HG03095 (cell line): ENCODE measurements at regions not wholly inside any gene's neighbourhood (a gene's known extent, or its start where the extent isn't known, plus 50 kb on each side); places are given as distances from the start of the nearest gene placed in this dataset.

Experiments
- ATAC-seq: cut with Tn5 transposase; IDR thresholded peaks from one replicate; pipeline ENCODE4 v1.9.1; 2021; ENCODE audit warnings: moderate library complexity; ENCODE audit not compliant: unreplicated experiment

DNA sequence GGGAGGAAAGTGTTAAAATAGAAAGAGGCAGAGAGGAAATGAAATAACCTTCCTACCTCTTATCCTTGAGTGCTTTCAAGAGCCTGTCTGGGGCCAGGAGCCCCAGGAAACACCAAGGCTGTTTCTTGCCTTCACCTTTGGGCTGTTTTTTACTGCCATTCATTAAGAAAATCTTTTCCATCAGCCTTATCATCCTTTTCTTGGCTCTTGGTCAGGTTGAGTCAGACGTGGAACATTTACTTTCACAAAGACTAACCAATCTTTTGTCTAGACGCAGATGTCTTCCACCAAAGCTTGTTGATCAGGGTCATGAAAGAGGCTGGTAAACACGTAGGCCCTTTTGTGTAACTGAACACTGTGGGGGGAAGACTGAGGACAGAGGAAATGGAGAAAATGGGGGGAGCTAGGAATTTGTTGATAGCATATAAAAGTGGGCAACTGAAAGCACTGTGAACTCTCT lies 151.0 kb upstream of the THBS1 start:
- ATAC-seq = no peak

DNA sequence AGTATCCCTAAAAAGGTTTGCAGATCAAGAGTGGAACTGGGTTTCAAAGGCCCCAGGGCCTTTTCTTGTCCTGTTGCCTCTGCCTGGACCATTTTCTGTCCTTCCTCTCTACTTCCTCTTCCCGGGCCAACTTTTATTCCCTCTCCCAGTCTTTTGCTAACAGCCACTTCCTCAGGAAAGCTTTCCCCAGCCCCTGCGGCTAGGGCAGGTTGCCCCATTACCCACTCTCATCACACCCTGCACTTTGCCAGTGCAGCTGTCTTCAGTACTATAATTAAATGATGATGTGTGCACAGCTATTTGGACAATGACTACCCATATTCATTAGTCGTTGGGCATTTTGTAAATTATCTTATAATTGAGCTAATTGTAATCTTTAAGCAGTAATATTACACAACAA lies 150.5 kb upstream of the THBS1 start:
- ATAC-seq = no peak

- no peak for ATAC-seq
Measured at GRCh38 chr15:39431376-39431775, 149.5 kb upstream of the THBS1 start.

DNA sequence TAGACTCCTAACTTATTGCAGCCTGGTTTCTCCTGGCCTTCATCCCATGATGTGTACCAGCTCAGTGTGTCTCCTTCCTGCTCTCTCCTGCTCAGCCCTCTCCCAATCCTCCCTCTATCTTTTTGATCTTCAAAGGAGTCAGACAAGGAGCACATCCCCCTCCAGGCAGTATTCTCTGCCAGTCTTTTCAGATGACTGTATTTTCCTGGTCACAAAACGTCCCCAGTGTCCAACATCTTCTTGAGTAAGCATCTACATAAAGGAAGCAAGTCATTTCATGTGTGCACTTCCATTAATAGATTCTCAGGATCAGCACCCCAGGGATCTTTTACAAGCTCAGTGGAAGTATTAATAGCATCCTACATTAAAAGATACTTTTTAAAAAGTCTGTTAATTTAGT lies 148.9 kb upstream of the THBS1 start:
- no peak for ATAC-seq

GRCh38 chr15:39432912-39433348 lies 147.9 kb upstream of the THBS1 start:
- no peak for ATAC-seq

DNA sequence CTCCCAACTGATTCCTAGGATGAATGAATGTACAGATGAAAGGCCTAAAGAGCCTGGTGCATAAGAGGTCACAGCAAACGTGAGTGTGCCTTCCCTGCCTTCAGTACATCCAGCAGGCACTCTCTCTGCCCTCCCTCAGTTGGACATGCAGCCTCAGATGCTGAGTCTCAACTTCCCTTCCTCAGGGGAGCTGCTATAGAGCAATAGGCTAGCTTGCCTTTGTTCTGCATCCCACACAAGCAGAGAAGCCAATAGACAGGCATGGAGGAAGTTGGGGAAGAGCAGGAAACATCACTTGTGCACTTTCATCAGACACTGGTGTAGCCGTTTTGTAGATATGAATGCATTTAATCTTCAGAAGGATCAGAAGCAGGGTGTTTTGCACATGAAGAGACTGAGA lies 147.5 kb upstream of the THBS1 start:
- no peak for ATAC-seq

- ATAC-seq = no peak
Measured at GRCh38 chr15:39434163-39434562, 146.7 kb upstream of the THBS1 start.

- no peak for ATAC-seq
Measured at GRCh38 chr15:39434751-39435238, 146.1 kb upstream of the THBS1 start.

DNA sequence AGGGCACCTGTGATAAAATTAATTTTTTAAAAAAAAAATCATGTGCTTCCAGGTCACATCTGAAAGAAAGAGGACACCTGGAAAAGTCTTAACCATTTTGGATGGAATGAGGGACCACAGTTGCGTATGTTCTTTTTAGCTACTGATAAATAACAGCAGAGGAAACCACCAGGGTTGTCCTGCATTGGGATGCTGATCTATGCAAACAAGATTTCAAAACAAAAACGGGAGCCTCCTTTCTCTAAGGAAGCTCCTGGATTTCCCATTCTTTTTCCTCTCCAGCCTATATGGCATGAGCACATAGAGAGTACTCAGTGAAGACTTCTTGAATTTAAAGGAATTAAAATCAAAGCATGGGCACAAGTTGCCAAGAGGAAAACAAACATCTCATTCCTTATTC lies 145.6 kb upstream of the THBS1 start:
- ATAC-seq = no peak

DNA sequence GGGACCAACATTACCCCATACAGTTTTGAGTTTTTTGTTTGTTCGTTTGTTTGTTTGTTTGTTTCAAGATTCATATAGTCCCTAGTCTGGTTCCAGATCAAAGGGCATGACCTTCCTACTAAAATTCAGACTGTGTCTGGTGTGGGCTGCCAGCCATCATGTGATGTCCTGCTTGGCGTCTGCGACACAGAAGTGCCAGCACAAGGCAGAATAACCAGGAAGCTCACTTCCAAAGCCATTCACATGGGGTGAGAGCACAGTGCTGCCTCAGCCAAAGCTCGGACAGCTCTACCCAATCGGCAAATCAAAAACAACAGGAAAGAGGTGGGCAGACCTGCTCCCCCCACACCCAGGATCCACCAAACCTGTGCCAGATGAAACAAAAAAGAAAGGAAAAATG lies 142.6 kb upstream of the THBS1 start:
- ATAC-seq = no peak

- no peak for ATAC-seq
Measured at GRCh38 chr15:39438799-39439592, 141.9 kb upstream of the THBS1 start.

GRCh38 chr15:39442898-39443297 lies 138.0 kb upstream of the THBS1 start:
- no peak for ATAC-seq

- ATAC-seq = no peak
Measured at GRCh38 chr15:39443659-39444219, 137.1 kb upstream of the THBS1 start.

DNA sequence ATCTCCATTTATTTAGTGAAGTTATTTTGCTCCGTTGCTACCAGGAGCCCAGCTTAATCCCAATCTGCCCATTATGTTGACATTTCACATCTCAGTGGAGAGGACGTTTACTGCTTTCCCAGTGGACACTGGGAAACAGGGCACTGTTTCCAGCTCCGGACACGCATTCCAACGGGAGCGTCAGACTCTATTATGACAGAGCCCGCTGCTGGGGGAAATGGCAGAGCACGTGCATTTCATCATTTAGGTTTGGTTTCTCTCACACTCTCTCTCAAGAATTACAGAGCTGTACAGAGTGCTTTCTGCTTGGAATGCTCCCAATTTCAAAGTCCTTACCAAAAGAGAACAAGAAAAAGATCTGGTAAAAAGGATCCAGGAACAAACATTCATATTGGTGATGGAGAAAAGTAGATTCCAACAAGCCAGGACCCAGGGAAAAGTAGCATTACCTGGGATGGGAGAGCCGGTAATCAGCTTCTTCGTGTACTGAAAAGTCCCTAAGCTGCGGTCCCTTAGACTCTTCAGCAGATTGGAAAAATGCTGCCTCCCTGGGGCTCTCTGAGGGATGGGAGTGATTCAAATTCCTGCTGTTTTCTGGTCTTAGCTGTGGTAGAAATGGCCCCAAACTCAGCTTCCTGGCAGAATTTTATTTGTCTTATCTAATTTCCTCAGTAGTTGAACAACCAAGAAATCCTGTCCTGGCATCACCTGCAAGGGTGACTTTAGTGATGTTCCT lies 136.0 kb upstream of the THBS1 start:
- ATAC-seq = no peak

GRCh38 chr15:39445931-39446330 lies 134.9 kb upstream of the THBS1 start:
- ATAC-seq = no peak

GRCh38 chr15:39447346-39447745 lies 133.5 kb upstream of the THBS1 start:
- ATAC-seq = no peak

- no peak for ATAC-seq
Measured at GRCh38 chr15:39447881-39448280, 133.0 kb upstream of the THBS1 start.

- ATAC-seq = no peak
Measured at GRCh38 chr15:39448409-39448808, 132.5 kb upstream of the THBS1 start.

GRCh38 chr15:39451121-39451688 lies 129.7 kb upstream of the THBS1 start:
- no peak for ATAC-seq

DNA sequence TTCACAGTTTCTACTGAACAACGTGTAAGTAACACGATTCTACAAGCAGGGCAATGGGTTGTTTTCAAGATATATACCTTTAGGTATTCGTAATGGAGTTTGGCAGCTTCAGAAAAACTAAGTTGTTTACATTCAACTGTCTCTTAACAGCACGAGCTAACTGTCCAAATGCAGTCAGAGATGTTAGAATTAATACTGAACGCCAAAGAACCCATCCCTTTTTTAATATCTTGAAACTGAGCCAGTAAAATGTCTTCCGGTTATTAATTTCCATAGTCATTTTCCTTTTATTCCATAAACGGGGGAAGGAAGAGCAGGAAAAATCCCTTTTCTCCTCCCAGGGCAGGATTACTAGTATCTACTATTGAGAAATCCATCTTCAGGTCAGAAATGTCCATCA lies 129.0 kb upstream of the THBS1 start:
- no peak for ATAC-seq

GRCh38 chr15:39453620-39454019 lies 127.3 kb upstream of the THBS1 start:
- peak; percentile 72 for ATAC-seq
